ENCODE measurements at regions not wholly inside any gene's neighbourhood (a gene's known extent, or its start where the extent isn't known, plus 50 kb on each side); places are given as distances from the start of the nearest gene placed in this dataset.

DNA sequence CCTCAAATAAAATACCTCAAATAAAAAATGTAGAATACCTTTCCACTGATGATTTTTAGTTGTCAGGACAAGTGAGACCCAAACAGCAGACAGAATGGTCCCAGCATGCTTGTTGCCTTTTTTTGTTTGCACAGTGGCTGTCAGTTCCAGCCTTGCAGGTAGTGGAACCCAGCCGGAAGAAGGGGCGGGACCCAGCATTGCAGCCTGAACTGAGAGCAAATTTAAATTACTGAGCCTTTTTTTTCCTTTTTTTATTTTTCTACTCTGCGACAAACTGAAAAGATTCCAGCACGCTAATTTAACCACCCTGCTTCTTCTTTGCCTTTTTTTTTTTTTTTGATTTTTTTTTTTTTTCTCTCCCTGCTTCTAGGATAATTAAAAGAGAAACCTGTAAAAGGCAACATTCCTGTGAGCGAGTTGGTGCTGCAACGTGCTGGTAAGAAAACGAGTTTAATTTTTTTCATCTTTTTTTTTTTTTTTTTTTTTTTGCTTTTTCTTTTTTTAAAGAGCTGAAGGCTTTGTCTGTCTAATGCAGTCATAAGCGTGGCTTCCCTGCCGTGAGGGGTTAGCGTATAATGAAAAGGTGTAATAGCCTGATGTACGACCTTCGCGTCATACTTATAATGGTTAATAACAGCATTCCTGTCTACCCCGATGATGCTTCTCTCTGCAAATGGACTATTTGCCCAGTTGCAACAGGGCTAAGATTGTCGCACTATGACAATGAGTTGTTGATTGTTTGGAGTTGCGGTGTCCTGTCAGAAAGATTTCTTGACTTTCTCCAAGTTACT, 555.3 kb upstream of the CELF2 start:
- DNase-seq = no peak

DNA sequence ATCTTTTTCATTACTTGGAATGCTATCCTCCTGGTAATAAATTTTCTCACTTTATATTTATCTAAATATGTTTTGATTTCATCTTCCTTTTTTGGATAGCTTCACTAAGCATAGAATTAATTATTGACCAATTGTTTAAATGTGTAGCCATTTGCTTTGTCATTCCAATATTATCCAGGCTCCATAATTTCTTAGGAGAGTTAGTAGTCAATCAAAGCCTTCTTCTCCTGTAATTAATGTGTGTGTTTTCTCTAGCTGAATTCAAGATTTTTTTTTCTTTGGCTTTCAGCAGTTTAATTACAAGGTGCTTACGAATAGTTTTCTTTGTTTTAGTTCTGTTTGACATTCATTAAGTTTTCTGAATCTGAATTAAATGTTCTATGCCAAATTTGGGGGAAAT, 545.9 kb upstream of the CELF2 start:
- no peak for DNase-seq

DNA sequence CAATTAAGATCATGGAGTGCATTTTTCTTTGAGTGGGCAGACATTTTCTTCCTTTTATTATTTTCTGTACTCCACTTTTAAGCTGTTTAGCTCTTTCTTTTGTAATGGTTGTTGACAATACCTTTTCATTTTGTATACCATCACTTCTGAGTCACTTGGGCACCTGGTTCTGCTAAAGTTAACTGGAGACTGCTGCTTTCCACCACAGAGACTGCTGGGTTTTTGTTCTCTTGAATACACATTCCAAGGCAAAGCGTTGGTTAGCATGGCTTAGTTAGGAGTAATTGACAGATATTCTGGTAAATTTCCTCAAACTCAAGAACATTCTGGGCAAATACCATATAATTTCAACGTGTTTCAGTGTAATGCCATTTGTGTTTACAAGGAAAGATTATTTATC, 541.9 kb upstream of the CELF2 start:
- DNase-seq = no peak

DNA sequence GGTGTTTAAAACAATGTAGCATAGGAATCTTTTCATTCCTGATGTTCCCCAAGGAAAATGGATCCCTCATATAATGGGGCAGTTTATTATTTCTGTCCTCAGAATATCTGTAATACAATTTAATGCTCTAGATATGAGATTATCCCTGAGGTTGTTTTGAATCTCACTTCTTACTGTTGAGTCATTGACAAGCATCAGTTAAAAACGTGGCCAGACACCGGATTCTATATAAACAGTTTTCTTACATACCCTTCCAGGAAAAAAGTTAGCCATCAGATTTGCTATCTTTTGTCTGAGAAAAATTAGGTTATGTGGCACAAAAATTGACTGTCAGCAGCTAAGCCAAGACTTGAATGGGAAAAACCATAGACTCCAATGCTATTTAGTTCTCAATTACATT, 539.8 kb upstream of the CELF2 start:
- no peak for DNase-seq

DNA sequence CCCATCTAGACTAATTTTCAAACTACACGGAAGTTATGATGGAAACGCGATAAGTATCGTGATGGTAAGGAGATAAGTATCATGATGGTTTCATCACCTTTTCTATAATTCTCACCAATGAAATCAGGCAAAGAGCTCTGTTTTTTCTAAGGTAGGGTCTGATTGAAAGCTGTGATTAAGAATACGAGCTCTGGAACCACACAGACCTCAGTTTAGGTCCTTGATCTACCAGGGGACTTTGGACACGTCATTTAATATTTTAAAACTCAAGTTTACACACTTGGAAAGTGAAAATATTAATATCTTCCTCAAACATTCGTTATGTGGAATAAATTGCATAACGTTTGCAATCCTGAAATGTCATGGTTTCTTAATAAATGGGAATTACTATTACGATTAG, 538.2 kb upstream of the CELF2 start:
- DNase-seq = no peak

DNA sequence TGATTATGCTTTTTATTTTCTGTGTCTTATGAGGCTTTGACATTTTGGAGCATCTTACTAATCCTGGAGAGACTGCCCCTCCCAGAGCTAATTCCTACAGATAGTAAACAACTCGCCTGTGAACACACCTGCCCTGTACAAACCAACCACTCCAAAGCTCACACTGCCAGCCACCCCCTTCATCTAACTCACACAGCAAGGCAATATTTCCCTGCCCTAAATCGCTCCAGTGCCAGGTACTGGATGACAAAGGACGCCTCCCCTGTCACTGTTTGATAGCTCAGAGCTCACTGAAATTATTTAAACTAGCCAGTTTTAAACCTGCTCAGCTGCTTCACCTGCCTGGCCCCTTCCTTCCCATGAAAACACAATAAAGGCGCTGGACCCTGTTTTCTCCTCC, 535.1 kb upstream of the CELF2 start:
- no peak for DNase-seq

DNA sequence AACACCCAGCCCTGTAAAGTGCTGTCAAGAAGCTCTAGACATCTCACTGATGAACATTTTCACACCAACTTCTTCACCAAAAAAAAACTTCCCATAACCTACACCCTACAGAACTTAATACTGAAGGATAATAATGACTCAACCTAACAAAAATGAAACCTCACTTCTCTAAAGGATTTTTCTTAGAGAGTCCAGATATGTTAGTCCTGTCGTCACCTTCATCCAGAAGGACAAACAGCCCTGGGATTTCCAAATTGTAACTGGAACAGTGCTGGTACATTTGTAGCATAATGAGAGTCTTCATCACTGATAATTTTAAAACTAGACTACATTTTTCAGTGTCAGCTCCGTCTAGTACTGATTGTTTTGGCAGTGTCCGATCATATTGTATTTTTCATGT, 528.6 kb upstream of the CELF2 start:
- no peak for DNase-seq

DNA sequence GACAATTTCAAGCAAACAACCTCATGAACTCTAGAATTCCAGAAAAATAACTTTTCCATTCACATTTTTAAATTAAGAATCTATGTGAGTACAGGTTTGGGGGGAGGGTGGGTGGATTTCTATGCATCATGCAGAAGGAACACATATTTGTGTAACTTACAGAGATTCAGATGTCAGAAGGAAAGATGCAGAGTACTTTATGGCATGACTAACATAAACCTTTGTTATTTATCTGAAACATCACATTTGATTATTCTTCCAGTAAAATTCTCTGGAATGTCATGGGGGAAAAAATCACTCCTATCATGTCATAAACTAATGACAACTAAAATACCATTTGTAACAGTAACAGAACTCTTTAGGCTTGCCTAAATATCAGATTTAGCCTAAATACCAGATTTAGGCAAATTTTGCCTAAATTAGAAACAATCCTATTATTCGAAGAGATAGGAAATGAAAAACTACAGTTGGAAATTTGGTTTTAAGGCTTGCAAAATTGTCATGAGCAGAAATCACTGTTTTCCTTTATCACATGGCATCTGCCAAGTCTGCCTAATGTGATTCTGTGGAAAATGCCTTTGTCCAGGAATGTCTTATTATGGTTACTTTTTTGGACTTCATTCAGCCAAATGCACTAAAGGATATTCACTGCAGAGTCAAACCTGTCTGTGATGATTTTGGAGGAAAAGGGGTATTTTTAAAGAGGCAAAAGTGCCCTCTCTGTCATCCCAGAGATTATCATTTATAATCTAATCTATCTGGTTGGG, 527.7 kb upstream of the CELF2 start:
- no peak for DNase-seq

DNA sequence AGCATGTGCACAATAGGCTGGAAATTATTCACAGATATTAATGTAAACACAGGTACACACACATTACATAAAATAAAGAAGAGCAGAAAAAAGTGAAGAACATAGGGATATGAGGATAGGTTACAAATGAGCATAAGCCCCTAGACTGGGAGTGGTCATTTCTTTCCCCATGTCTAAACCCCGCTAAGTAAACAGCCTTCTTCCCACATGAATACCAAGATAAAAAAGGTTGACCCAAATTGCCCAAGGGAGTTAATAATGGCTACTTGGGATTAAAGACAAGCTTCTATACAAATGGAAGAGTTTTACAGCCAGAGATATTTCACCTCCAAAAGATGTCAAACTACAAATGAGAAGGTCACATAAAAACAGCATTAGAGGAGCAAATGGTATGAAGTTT, 527.1 kb upstream of the CELF2 start:
- no peak for DNase-seq

DNA sequence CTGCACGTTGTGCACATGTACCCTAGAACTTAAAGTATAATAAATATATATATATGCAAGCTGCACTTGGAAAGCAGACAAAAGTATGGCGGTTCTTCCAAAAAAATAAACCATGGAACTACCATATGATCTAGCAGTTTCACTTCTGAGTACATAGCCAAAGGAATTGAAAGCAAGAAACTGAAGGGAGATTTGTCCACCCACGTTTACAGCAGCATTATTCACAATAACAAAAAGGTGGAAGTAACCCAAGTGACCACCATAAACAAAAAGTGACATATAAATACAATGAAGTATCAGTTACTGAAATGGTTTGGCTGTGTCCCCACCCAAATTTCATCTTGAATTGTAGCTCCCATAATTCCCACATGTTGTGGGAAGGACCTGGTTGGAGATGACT, 525.3 kb upstream of the CELF2 start:
- no peak for DNase-seq

DNA sequence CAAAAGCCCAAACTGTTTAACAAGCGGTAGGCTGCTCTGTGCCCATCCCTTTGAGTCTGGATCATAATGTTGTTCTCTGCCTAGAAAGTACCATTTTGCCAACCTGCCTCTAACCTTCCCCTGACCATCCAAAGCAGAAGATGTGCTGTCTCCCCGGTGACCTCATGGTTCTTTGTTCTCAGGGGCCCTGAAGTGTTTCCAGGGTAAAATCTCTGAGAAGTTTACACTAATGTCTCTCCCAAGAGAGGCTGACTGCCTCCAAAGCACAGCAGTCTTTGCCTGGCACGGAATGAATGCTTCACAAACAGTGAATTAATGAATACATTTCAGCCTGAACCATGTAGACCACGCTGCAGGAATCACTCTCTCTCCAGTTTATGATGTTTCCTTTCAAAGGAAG, 523.8 kb upstream of the CELF2 start:
- no peak for DNase-seq

DNA sequence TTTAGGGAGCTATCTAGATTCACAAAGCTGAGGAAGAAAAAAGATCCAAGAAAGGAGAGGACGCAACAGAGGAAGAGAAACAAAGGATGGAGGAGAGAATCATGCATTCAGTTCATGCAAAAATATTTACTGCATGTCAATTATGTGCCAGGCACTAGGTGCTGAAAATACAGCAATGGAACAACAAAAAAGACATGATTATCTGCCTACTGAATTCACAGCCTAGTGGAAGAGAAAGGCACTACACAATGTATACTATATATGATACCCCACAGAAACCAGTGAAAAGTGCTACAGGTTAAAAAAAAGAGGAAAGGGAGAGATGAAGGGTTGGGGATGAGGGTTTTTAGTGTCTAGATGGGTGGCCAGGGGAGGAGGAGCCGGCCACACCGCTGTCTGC, 520.4 kb upstream of the CELF2 start:
- DNase-seq = no peak

DNA sequence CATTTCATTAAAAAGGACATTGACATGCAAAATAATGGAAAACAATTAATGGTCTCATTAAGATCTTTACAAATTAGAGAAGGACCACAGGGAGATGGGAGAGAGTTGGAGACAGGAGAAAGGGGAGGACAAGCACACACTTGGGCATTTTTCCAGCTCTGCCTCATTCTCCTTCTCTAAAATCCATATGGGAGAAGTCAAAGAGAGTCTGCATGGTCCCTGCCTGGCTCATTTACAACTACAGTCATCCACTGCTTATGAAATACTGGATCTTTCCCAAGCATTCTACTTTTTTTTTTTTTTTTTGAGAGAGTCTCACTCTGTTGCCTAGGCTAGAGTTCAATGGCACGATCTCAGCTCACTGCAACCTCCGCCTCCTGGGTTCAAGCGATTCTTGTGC, 518.9 kb upstream of the CELF2 start:
- no peak for DNase-seq

DNA sequence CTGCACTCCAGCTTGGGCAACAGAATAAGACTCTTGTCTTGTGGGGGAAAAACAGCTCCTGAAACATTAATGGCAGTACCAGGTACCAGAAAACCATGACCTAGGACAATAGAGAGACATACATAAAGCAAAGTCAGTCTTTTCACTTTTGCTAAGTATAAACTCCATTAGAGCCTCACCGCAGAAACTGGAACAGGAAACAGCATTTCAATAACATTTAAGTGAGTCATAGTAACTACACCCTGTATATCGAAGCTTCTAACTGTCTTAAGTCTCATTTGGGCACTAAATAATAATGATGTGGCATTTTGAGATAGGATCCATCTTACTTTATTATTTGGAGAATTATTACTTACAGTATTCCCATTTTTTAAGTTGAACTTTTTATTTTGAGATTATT, 517.8 kb upstream of the CELF2 start:
- DNase-seq = no peak

DNA sequence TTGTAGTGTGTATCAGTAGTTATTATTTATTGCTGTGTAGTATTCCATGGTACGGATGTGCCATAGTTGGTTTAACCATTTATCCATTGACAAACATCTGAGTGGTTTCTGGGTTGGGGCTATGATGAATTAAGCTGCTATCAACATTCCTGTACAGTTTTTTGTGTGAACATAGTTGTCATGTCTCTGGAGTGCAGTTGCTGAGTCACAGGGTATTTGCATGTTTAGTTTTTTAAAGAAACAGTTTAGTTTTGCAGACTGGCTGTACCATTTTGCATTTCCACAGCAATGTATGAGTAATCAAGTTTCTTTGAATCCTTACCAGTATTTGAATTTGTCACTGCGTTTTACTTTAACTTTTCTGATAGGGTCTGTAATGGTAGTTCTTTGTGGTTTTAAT, 516.7 kb upstream of the CELF2 start:
- no peak for DNase-seq

DNA sequence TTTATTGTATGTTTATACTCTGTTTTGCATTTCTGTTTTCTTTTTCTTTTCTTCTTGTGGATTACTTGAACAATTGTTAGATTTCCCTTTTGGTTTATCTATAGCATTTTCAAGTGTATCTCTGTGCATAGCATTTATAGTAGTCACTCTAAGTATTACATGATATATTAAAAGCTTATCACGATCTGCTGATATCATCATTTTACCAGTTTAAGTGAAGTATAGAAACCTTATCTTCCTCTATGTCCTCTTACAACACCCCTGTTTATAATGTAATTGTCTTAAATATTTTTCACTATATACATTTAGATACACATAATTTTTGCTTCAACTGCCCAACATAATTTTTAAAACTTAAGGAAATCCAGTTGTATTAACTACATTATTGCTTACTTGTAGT, 513.9 kb upstream of the CELF2 start:
- DNase-seq = no peak

DNA sequence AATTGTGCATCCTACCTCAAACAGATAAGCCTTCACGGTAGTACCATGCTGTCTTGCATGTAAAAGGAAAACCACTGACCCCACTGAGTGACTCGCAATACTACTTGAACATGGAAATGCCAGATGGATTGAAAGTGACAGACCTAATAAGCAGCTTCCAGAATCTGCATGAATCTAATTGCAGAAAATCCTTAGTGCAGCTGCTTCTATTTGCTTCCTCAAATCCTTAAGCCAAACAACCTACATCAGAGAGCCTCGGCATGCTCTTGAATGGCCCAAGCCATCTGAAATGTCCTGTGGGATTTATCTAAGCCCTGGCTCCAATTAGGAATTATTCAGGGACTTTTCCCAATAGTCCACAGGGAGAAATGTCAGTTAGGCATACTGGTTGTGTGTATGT, 509.5 kb upstream of the CELF2 start:
- DNase-seq = no peak

DNA sequence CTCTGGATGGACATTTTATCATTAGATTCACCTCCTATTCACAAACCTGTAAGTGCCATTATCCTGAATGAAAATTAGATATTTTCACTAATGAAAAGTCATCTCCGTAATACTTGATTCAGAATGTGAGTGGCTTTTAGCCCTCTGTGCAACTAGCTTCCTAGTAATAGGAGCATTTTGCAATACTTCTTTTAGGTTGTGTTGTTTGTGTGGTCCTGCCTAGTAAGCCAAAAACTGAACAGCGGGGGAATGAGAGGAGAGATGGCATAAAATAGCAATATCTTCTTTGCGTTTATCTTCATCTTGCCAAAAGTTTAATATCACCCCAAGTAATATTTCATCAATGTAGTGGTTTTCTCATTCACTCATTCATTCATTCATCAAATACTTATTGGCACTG, 507.5 kb upstream of the CELF2 start:
- no peak for DNase-seq

DNA sequence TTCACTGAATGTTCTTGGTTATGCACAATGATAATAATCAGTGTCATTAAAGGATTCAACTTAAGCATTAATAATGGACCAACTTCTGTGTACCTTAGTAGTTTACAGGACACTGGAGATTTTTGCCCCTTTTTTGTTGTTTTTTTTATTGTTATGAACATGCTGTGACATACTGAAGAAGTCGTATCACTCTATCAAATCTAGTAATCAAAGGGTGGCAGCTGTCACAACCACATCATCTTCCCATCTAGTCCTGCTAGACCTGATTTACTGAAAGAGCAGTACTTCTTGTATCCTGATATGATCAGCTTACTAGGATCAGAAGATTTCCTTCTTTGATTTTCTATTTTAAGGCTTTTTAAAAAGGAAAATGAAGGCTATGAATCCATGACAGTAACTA, 504.6 kb upstream of the CELF2 start:
- no peak for DNase-seq

DNA sequence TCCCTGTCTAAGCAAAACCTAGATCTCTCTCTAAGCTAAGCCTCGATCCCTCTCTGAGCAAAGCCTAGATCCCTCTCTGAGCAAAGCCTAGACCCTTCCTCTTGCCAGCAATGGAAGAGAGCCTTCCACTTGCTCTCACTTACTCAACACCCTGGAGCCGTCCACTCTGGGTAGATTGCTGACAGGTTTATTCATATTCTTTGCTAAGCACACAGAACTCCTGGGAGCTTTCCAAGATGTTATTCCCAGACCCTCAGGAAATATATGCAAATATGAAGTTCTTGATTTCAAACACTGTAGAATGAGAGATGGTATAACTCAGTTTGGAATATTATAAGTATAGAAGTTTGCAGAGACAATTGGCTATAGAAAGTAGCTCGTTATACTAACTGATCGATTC, 503.8 kb upstream of the CELF2 start:
- DNase-seq = no peak

DNA sequence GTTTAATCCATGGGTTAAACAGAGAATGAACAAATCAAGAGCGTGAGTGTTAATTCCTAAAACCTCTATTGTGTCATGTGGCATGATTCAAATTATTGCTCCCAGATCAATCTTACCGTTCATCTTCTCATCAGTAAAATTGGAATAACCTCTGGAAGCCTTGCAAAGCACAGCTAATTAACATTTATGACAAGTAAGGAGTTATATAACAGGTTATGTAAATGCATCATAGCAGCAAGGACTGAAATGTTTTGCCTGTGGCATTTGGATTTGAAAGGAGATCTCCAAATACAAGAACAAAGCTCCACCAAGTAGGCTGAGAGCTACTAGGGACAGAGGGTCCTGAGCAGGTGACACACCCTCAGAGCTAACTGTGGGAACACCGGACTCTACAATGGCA, 502.9 kb upstream of the CELF2 start:
- no peak for DNase-seq

DNA sequence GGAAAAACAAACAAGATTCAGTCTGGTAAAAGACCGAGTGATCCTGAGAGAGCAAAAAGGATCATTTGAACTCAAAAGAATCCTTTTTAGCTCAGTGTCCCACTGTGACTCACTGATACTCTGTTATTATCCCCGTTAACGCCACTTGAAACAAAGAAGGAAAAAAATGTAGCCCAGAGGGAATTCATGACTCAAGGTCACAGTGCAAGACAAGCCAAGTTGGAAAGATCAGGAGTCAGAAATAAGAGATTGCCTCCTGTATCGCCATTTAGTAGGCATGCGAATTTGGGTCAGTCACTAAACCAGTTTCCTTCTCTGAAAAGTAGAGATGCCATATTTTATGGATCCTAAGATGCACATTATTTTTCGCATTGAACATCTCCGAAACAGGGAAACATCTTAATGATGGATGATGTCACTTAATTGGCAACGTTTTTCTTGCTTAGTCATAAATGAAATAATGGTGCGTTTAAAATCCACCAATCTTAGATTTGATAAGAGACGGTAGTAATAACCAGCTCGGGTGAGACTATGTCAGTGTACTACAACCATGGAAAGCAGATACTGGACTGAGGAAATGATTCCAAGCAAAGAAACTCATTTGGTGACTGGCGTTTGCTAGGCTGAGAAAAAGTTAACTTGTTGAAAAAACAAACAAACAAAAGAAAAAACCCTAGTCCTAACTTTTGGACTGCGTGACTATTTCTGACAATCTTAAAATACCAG, 502.0 kb upstream of the CELF2 start:
- DNase-seq = no peak

DNA sequence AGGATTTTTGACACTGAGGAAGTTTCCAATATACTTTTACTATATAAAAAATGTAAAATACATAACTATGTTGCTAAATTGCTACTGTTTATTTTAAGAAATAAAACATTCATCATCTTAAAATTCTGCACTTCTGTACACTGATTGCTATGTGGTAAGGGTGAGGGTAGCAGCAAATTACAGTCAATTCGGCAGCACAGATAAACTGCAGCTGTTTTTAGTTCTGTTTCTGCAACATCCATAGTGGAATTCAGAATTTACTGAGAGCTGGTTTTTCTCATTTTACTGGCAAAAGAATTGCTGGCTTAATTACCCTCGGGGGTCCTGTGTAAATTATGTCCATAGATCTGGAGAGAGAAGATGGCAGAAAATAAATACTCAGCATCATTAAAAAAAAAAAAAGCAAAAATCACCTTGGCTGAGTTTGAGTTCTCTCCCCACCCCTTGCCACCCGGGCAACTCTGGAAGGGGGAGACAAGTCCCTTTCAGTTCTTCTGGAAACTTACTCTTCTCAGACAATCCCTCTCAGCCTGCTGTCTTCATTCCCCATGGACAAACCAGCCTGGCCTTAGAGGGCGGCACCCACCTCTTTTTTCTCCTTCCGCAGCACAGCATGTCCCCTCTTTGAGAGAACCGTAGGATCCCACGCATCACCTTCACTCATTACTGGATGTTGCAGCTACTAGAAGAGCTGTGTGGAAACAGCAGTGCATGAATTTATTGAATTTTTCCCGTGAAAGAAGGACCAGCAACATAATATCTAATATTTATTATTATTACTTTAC, 501.1 kb upstream of the CELF2 start:
- no peak for DNase-seq

Measured in activated gamma-delta T cell (primary cell).